ENCODE measurements at regions not wholly inside any gene's neighbourhood (a gene's known extent, or its start where the extent isn't known, plus 50 kb on each side); places are given as distances from the start of the nearest gene placed in this dataset.

DNA sequence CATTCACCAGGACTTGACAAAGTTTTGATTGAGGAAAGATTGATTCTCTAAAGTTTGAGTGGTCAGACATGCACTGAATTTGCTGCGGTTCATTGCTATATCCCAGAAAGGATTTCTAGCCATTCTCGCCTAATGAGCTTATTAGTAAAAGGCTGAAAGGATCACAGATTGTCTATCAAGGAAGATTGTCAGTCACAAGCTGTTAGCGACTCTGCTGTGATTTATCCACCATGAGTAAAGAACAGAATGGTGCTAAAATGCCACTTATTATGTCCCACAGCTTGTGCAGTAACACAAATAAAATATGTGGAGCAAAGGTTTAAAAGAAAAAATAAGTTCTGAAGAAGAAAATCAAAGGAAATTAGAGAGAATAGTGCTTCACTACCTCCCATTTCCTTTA lies 701.2 kb upstream of the CDH7 start:
- H3K36me3 ChIP-seq (ENCODE audit: insufficient read depth, low read length), result no peaks in the 10 kb centered on the region
- no peaks in the 10 kb centered on the region for H3K9me3 ChIP-seq (ENCODE audit: control insufficient read depth, insufficient read depth, low read length)
- H3K4me1 ChIP-seq (ENCODE audit: insufficient read depth, low read length), result no peaks in the 10 kb centered on the region
- no peak overlapping the region for H3K9ac ChIP-seq (ENCODE audit: low read depth, low read length)

DNA sequence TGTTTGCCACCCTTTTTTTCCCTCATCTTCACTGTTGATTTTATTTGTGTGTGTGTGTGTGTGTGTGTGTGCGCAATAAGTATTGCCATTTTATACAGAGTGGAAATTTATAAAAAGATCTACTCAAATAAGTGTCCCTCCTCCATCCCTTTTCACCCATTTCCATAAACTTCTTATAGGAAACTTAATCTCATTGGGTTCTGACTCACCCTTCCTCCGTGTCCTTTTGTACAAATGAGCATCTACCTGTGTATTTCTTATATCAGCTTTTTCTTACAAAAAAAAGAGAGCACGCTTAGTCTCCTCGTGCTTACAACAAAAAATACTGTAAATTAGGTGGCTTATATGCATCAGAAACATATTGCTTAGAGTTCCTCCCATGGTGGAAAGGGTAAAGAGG lies 711.2 kb upstream of the CDH7 start:
- H3K4me1 ChIP-seq (ENCODE audit: insufficient read depth, low read length), result no peaks in the 10 kb centered on the region
- no peaks in the 10 kb centered on the region for H3K36me3 ChIP-seq (ENCODE audit: insufficient read depth, low read length)
- no peaks in the 10 kb centered on the region for H3K9me3 ChIP-seq (ENCODE audit: control insufficient read depth, insufficient read depth, low read length)
- H3K9ac ChIP-seq (ENCODE audit: low read depth, low read length), result no peak overlapping the region

GRCh38 chr18:65035701-65036100 lies 715.1 kb upstream of the CDH7 start:
- Histone ChIP-seq H3K9me3 (ENCODE audit: control insufficient read depth, insufficient read depth, low read length) (no peaks in the 10 kb centered on the region), H3K36me3 (ENCODE audit: insufficient read depth, low read length) (no peaks in the 10 kb centered on the region), H3K9ac (ENCODE audit: low read depth, low read length) (no peak overlapping the region), H3K4me1 (ENCODE audit: insufficient read depth, low read length) (no peaks in the 10 kb centered on the region)

GRCh38 chr18:65025756-65026155 lies 725.1 kb upstream of the CDH7 start:
- no peaks in the 10 kb centered on the region for H3K4me1 ChIP-seq (ENCODE audit: insufficient read depth, low read length)
- H3K36me3 ChIP-seq (ENCODE audit: insufficient read depth, low read length), result no peaks in the 10 kb centered on the region
- H3K9me3 ChIP-seq (ENCODE audit: control insufficient read depth, insufficient read depth, low read length), result no peaks in the 10 kb centered on the region
- H3K9ac ChIP-seq (ENCODE audit: low read depth, low read length), result no peak overlapping the region

DNA sequence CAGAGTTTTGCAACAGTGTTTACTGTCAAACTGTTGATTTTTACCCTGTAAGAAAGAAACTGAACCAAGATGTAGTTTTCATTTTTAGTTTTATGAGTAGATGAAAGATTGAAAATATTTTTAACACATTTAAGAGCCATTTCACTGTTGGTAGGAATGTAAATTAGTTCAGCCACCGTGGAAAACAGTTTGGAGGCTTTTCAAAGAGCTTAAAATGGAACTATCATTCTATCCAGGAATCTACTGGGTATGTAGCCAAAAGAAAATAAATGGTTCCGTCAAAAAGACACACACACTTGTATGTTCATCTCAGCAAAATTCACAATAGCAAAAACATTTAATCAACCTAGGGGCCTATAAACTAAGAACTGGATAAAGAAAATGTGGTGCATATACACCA lies 729.8 kb upstream of the CDH7 start:
- H3K9me3 ChIP-seq (ENCODE audit: control insufficient read depth, insufficient read depth, low read length), result no peaks in the 10 kb centered on the region
- no peak overlapping the region for H3K9ac ChIP-seq (ENCODE audit: low read depth, low read length)
- no peaks in the 10 kb centered on the region for H3K36me3 ChIP-seq (ENCODE audit: insufficient read depth, low read length)
- H3K4me1 ChIP-seq (ENCODE audit: insufficient read depth, low read length), result no peaks in the 10 kb centered on the region

DNA sequence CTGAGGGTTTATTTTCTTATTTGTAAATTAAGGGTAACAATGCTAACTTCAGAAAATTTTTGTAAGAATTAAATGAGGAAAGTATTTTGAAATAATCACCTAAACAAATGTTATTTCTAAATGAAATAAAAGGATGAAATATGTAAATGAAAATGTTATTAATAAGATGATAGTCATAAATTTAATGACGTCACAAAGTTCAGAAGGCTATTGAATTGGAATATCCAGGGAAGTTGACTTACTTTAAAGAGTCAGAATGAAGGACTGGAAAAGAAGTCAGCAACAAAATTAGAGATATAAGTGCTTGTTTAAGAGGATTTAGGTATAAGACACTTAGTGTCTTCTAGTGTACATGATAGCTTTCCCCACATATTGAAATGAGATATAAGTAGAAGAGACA lies 732.6 kb upstream of the CDH7 start:
- H3K9me3 ChIP-seq (ENCODE audit: control insufficient read depth, insufficient read depth, low read length), result no peaks in the 10 kb centered on the region
- no peaks in the 10 kb centered on the region for H3K36me3 ChIP-seq (ENCODE audit: insufficient read depth, low read length)
- H3K9ac ChIP-seq (ENCODE audit: low read depth, low read length), result no peak overlapping the region
- no peaks in the 10 kb centered on the region for H3K4me1 ChIP-seq (ENCODE audit: insufficient read depth, low read length)

DNA sequence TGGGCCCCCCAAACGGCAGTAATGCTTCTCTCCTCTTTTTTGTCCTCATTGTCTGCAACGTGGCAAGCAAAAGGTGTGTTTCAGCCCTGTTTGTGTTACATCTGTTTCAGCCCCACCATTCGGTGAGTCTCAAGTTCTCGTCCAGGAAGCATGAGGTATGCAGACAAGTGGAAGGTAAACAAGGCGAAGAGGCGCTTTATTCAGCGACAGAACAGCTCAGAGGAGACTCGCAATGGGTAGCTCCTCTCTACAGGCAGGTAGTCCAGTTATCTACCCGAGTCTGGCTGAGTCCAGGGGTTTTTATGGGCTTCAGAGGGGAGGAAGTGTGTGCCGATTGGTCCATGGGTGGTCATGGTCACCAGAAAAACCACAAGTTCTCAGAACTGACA lies 733.4 kb upstream of the CDH7 start:
- no peaks in the 10 kb centered on the region for H3K36me3 ChIP-seq (ENCODE audit: insufficient read depth, low read length)
- H3K4me1 ChIP-seq (ENCODE audit: insufficient read depth, low read length), result no peaks in the 10 kb centered on the region
- H3K9ac ChIP-seq (ENCODE audit: low read depth, low read length), result no peak overlapping the region
- no peaks in the 10 kb centered on the region for H3K9me3 ChIP-seq (ENCODE audit: control insufficient read depth, insufficient read depth, low read length)

GRCh38 chr18:65016631-65017371 lies 734.0 kb upstream of the CDH7 start:
- Histone ChIP-seq H3K9me3 (ENCODE audit: control insufficient read depth, insufficient read depth, low read length) (no peaks in the 10 kb centered on the region), H3K36me3 (ENCODE audit: insufficient read depth, low read length) (no peaks in the 10 kb centered on the region), H3K4me1 (ENCODE audit: insufficient read depth, low read length) (no peaks in the 10 kb centered on the region), H3K9ac (ENCODE audit: low read depth, low read length) (no peak overlapping the region)

GRCh38 chr18:64994370-64994769 lies 756.4 kb upstream of the CDH7 start:
- Histone ChIP-seq H3K36me3 (ENCODE audit: insufficient read depth, low read length) (no peaks in the 10 kb centered on the region), H3K9ac (ENCODE audit: low read depth, low read length) (no peak overlapping the region), H3K4me1 (ENCODE audit: insufficient read depth, low read length) (no peaks in the 10 kb centered on the region), H3K9me3 (ENCODE audit: control insufficient read depth, insufficient read depth, low read length) (no peaks in the 10 kb centered on the region)

DNA sequence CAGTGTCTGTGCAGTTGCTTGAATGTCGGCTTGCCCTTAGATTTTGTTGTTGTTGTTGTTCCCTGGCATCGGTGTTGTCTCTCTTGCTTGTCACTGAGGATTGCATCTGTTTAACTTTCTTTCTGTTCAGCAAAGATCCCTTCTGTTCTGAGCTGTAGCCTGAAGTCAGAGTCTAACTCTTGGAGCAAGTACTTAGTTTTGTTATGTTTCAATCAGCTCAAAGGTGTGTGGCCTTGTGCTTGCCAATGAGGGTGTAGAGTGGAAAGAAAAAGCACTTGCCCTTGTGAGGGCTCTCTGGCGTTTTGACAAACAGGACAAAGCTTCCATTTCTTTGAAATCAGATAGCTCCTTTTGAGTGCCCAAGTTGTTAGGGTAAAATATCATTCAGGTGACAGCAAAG lies 757.1 kb upstream of the CDH7 start:
- Histone ChIP-seq H3K9ac (ENCODE audit: low read depth, low read length) (no peak overlapping the region), H3K36me3 (ENCODE audit: insufficient read depth, low read length) (no peaks in the 10 kb centered on the region), H3K4me1 (ENCODE audit: insufficient read depth, low read length) (no peaks in the 10 kb centered on the region), H3K9me3 (ENCODE audit: control insufficient read depth, insufficient read depth, low read length) (no peaks in the 10 kb centered on the region)

GRCh38 chr18:64992654-64993053 lies 758.2 kb upstream of the CDH7 start:
- Histone ChIP-seq H3K9me3 (ENCODE audit: control insufficient read depth, insufficient read depth, low read length) (no peaks in the 10 kb centered on the region), H3K4me1 (ENCODE audit: insufficient read depth, low read length) (no peaks in the 10 kb centered on the region), H3K36me3 (ENCODE audit: insufficient read depth, low read length) (no peaks in the 10 kb centered on the region), H3K9ac (ENCODE audit: low read depth, low read length) (no peak overlapping the region)

- Histone ChIP-seq H3K9me3 (ENCODE audit: control insufficient read depth, insufficient read depth, low read length) (no peaks in the 10 kb centered on the region), H3K9ac (ENCODE audit: low read depth, low read length) (no peak overlapping the region), H3K4me1 (ENCODE audit: insufficient read depth, low read length) (no peaks in the 10 kb centered on the region), H3K36me3 (ENCODE audit: insufficient read depth, low read length) (no peaks in the 10 kb centered on the region)
These were observed 759.7 kb upstream of the CDH7 start for GRCh38 chr18:64991102-64991501.

- Histone ChIP-seq H3K36me3 (ENCODE audit: insufficient read depth, low read length) (no peaks in the 10 kb centered on the region), H3K9ac (ENCODE audit: low read depth, low read length) (no peak overlapping the region)
These were observed 763.8 kb upstream of the CDH7 start for GRCh38 chr18:64986906-64987495.

DNA sequence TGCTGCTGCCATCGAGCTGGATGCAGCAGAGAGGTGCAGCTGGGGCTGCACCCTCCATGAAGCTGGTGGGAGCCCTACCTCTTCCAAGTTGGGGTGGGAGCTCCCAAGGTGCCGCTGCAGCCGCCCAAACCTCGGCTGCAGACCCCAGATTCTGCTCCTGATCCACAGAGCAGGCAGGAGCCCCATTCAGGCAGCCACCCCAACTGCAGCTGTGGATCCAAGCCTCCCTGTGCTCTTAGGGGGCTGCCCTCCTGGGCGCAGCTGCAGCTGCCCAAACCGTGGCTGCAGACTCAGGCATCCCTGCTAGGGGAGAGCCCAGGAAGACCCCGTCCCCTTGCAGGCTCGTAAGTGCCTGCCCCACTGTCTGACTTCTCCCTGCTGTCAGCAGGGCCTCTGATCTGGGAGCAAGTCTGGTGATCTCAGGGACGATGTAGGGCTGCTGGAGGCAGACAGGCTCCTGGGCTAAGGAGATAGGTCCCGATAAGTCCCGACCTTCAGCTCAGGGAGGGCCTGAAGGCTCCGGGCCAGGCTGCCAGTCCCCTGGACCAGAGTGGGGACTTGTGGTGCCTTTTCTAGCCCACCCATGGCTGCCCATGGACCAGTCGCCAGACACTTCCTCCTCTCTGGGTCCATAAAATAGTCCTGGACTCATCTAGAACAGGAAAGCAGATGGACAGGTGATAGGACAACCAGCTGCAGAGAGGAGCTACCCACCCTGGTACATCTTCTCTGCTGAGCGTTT lies 767.1 kb upstream of the CDH7 start:
- H3K36me3 ChIP-seq (ENCODE audit: insufficient read depth, low read length), result no peaks in the 10 kb centered on the region
- H3K9me3 ChIP-seq (ENCODE audit: control insufficient read depth, insufficient read depth, low read length), result no peaks in the 10 kb centered on the region; the same call in 1 of the 2 replicates
- no peaks in the 10 kb centered on the region for H3K4me1 ChIP-seq (ENCODE audit: insufficient read depth, low read length)
- no peak overlapping the region for H3K9ac ChIP-seq (ENCODE audit: low read depth, low read length)

More at GRCh38 chr18:64986906-64987495, 763.8 kb upstream of the CDH7 start:
- H3K4me1 ChIP-seq (ENCODE audit: insufficient read depth, low read length), result no peaks in the 10 kb centered on the region
- H3K9me3 ChIP-seq (ENCODE audit: control insufficient read depth, insufficient read depth, low read length), result no peaks in the 10 kb centered on the region; the same call in 1 of the 2 replicates
